Activated T-cell treated with anti-CD3 and anti-CD28 coated beads for 4 hours (primary cell): ENCODE measurements at regions not wholly inside any gene's neighbourhood (a gene's known extent, or its start where the extent isn't known, plus 50 kb on each side); places are given as distances from the start of the nearest gene placed in this dataset.
"Not testable (repeated sequence)": the region's sequence is repeated elsewhere in the genome, so short reads cannot be mapped to it uniquely, and the experiment has no call there.

Source experiments
- DNase-seq: peaks from one replicate; pipeline ENCODE4 v3.0.0-alpha.2; 2020

DNA sequence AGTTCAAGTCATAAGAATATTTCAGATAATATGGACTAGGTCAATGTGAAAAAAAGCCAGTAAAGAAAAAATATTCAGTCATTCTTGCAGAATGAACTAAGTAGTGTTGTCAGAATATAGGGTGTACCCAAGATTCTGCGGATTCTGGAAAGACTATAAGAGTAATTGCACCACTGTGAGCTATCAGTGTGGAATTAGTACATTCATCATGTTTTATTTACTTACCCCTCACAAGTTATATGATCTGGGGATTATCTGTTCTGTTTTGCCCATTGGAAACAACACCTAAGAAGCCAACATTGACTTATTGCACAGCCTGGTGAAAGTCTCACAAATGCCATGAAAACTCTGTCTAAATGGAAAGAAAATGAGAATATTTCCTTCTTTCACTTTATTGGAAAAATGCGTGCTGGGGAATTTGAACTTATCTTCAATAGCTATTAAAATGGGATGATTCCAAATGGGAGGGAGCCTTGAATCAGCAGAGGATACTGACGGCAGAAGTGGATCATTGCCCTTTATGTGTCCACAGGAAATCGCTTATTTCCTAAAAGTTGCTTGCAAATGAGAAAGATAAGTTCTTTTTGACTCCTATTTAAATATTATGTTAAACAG lies 563.3 kb upstream of the POM121L12 start:
- no peak for DNase-seq

DNA sequence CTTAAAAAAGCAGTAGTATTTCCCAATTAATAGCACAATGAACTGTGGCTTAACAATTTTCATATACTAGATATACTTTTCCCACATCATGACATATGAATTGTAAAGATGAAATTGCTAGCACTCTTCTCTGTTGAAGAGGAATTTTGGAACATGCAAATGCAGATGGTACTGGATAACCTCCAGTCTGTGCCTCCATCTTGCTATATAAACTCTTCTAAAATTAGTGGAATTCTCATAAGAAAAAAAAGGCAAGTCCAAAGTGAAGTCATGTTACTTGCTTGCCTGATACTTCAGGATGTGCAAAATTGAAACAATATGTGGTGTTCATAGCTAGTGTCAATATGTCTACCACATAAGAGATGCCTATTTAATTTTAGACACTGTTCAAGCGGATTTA lies 570.2 kb upstream of the POM121L12 start:
- DNase-seq = no peak

- no peak for DNase-seq
Observed at GRCh38 chr7:52463341-52463740, 572.1 kb upstream of the POM121L12 start.

DNA sequence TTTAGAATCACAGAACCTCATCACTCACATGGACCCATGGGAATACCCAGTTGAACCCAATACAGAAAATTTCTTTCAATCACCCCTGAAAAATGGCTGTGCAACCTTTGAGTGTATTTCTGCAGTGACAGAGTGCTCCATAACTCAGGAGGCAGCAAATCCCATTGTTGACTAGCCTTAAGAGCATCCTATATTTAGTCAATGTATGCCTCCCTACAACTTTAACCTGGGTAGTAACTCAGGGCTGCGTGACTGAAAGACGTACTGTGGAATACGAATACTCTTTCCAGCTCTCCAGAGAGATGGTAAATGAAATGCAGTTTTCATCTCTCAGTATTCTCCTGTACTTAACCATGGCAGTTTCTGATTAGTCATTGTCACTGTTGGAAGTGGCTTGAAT lies 573.0 kb upstream of the POM121L12 start:
- no peak for DNase-seq

GRCh38 chr7:52455571-52455970 lies 579.9 kb upstream of the POM121L12 start:
- DNase-seq = no peak

GRCh38 chr7:52450816-52451215 lies 584.6 kb upstream of the POM121L12 start:
- DNase-seq = no peak

GRCh38 chr7:52447581-52448180 lies 587.8 kb upstream of the POM121L12 start:
- no peak for DNase-seq

GRCh38 chr7:52436278-52436677 lies 599.2 kb upstream of the POM121L12 start:
- DNase-seq = no peak

GRCh38 chr7:52431082-52431815 lies 604.2 kb upstream of the POM121L12 start:
- no peak for DNase-seq

DNA sequence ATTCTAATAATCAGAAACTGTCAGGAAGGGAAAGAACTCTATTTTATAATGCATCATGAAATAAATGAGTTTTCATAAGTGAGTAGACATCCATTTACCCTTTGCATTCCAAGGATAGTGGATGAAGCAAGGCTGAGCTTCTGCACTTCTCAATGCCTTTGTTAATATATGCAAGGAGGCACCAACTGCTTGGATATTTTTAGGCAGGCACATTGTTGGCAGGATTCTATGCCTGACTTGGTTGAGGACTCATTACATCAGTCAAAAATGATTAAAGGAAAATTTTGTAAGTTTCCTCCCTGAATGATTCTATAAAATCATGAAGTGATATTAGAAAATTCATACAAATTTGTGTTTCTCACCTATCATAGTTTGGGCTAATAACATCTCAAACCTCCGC lies 612.2 kb upstream of the POM121L12 start:
- DNase-seq = no peak

DNA sequence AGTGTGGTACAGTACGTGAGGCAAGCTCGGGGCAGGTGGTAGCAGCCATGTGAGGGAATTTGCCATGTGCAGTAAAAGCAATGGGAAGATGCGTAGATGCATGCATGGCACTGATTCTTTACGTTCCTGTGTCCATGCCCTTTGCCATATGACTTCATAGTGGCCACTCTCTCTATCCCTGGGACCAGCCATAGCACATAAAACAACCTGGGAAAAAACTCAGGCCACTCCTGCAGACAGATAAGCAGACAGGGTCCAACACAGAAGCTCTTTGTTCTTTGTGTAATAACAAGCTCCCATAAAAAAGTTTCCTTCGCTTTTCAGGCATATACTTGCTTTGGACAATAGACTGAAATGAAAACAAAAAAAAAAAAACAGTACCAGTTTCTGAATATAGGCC lies 622.4 kb upstream of the POM121L12 start:
- DNase-seq = no peak

DNA sequence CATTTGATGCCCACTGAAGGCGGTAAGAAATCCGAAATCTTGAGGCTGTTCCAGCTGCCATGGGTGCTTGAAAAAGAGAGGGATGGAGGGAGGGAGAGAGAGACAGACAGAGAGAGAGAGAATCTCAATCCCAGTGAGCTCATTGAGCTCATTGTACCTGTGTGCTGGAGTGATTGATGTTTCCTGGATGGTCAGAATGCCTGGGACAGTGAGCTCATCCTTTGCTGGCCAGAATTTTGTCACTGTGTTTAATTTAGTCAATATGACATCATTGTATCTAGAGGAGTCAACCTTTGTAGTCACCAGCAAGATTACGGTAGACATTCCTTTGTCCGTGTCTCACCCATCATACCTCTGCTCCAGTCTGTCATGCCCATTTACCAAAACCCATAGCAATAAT lies 625.4 kb upstream of the POM121L12 start:
- DNase-seq = no peak

DNA sequence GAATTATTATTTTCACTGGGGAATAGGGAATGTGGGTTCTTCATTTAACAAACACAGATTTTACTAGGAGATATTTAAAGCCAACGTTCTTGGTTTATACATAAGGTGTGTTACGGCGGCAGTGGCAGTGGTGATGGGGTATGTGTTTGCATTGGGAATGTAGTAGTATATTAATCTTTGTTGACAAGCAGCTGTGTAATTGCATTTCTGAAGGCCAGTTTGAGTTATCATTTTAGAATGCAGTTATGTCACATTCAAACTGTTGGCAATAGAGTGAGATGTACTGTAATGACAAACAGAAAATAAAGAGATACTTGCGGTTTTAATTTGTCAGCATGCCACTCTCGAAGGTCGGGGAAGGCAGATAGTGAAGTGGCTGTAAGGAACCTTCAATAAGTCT lies 628.6 kb upstream of the POM121L12 start:
- no peak for DNase-seq

DNA sequence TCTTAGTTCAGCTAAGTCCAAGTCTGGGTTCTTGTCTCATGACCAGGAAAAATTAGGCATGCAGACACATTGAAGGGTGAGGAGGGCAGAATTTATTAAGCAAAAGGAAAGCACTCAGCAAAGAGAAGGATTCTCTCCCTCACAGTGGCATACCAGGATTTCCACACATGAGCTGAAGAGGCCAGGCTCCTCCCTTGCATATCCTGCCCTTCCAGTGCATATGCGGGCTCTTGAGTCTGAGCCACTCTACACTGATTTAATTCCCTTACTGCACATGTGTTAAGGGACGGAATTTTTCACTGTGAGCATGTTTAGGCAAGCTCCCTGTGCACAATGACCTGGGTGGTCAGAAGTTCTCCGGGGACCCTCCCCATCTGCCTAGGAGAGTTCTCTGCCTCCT lies 652.7 kb upstream of the POM121L12 start:
- no peak for DNase-seq

- DNase-seq = no peak
Observed at GRCh38 chr7:52369922-52370321, 665.5 kb upstream of the POM121L12 start.

- DNase-seq = no peak
Observed at GRCh38 chr7:52365349-52365748, 670.1 kb upstream of the POM121L12 start.

DNA sequence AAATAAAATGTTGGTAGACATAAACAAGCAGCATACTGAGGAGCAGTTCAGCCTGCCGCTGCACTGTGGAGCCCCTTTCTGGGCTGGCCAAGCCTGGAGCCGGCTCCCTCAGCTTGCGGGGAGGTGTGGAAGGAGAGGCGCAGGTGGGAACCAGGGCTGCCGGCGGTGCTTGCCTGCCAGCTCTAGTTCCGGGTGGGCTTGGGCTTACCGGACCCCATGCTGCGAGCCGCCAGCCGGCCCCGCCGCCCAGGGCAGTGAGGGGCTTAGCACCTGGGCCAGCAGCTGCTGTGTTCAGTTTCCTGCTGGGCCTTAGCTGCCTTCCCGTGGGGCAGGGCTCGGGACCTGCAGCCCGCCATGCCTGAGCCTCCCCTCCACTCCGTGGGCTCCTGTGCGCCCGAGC lies 672.9 kb upstream of the POM121L12 start:
- no peak for DNase-seq

DNA sequence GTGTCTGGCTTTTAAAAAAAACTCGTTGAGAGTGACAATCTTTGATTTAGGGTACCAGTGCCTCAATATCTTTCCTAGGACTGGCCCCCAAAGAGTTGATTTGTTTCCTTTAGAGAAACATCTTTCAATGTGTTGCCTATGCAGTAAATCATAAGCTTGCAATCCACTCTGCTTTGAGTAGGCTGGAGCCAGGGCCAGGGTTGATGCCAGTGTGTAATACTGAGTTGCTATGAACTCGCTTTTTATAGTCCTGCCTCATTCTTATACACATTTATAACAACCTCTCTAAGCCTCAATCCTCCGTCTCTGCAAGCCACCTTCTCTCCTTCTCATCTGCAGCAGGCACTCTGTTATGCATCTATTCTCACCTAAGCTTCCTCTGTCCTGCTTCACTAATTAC lies 674.9 kb upstream of the POM121L12 start:
- DNase-seq = no peak

DNA sequence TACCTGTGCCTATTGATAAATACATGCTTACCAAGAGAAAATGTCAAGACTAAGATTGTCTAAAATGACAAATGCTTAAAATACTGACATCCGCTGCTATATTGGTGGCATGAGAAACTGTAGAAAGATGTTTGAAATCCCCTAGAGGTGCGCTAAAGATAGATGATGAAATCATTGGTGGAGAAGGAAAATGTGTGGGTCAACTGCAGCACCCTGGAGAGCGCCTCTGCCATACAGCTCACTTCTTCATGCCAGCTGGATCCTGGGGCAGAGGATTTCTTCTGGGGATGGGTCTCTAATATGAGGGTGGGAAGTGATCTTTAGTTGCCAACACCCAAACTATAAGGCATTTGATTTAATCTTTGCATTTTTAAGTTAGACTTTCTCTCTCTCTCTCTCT lies 680.4 kb upstream of the POM121L12 start:
- no peak for DNase-seq

DNA sequence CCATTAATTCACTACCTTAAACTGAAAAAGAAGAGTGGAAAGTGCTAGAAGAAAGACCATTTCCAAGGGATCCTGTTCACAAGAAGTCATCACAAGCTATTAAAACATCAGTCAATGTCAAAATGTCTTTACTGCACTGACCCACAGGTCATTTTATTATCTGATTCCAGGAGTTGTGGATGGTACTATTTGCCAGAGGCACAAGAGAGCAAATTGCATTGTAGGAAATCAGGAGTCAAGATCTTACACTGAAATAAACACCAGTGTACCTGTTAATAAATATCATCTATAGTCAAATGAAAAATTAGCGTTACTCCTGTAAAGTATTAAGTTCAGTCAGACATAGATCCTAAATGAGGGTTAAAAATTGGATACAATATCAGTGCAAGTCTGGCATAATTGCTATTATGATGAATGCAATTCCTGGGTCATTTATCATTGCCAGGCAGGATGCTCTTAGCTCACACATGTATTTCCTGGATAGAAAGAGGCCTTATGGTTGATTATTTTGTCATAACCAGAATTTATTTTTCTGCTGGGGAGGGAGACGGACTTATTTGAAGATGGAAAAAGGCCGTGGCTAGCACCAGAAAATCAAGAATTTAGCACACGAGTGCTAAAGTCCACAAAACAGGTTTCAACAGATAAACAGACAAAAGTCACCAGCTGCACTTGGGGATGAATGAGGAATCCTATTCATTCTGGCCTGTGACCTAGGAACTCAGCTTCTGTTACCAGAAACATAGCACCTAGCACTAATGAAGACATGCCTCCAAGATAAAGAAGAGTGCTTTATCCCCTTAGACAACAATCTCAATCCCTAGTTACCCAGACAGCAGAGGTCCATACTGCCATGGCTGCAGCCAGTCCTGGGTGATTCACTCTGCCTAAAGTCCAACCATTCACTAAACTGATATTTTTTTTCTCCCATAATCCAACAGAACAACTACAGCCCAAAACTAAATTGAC lies 683.1 kb upstream of the POM121L12 start:
- no peak for DNase-seq

DNA sequence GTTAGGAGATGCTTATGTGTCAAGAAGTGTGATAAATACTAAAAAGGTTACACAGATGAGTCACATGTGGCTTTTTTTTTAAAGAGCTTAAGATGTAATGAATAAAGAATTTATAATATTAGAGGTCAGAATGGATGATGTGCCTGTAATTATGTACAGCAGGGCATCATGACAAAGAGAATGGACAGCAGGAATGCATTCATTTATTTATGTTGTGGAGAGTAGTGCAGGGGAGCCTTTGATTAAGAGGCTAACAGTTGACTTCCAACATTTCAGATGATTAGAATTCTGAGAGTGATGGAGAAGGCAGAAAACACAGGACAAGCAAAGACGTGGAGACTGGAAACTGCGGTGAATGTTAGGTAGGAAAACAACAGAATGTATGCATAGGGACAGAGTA lies 691.4 kb upstream of the POM121L12 start:
- DNase-seq = no peak

DNA sequence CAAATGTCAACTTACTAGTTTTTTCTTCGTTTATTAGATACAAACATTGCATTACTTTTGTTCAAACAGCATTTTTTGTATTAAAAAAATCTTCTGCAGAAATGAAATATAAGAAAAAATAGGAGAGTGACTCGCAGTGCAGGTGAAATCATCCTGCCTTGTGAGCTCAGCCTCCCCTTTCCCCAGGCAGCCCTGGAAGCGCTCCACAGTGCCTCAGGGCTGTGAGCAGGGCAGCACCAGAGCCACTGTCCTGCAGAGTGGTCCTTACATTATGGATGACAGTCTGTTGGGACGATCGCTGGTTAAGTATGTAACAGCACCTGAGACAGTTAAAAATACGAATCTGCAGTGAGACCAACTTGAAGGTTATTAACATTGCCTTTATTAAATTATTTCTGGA lies 695.4 kb upstream of the POM121L12 start:
- no peak for DNase-seq

- not testable (repeated sequence) for DNase-seq
Observed at GRCh38 chr7:52328328-52328727, 707.1 kb upstream of the POM121L12 start.
